HG02970 (cell line): ENCODE measurements at regions not wholly inside any gene's neighbourhood (a gene's known extent, or its start where the extent isn't known, plus 50 kb on each side); places are given as distances from the start of the nearest gene placed in this dataset.
"Not testable (repeated sequence)": the region's sequence is repeated elsewhere in the genome, so short reads cannot be mapped to it uniquely, and the experiment has no call there.

Experiments
- ATAC-seq: cut with Tn5 transposase; IDR thresholded peaks from one replicate; pipeline ENCODE4 v1.9.1; 2021; ENCODE audit warnings: mild to moderate bottlenecking, moderate library complexity, moderate number of reproducible peaks; ENCODE audit not compliant: unreplicated experiment, low FRiP score

DNA sequence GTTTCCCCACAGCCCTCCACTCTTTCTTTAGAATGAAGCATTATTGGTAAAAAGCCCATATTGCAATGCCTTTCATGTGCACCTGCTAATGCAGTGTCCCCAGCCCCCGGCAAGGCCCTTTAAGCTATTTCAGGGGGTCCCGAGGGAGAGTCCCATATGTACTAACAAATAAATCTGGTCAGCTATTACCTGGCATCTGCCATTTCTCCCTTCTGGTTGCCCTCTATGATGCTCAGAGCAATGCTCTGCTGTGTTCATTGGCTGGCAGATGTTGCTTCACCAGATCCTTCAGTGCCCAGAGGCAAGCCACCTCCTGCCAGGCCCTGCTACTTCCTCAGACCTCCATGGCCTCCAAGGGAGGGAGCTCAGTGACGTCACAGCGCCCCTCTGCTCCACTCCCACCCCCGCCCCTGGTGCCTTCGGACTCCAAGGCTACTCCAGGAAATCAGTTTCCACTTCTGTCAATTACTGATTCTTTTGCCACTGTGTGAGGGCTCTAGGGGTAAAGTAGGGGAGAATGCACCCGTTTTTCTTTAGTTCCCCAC lies 201.1 kb upstream of the GLRA1 start:
- ATAC-seq: no peak

DNA sequence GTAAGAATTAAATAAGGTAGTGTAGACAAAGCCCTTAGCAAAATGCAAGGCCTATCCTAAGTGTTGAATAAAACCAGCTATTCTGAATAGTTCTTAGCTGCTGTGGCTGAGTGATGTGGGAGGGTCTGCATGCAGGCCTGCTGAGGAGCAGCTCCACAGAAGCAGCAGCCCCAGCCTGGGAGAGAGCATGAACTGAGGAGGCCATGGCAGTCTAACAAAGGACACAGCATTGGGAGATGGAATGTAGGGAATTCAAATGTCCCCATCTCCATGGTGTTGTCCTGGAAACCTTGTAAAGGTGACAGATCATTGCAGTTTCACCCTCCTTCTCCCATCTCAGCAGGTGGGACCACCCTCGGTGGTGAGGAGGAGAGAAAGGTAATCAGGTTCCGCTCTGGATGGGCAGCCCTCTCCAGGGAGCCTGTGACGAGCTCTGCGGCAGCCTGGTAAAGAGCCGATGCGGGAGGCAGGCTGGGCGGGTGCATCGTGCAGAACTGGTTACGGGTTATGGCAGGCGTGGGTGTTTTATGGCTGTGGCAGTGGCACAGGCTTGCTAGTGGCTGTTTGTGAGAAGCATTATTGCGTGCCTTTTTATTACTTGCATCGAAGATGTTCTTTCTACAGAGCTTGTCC lies 199.9 kb upstream of the GLRA1 start:
- ATAC-seq: no peak

DNA sequence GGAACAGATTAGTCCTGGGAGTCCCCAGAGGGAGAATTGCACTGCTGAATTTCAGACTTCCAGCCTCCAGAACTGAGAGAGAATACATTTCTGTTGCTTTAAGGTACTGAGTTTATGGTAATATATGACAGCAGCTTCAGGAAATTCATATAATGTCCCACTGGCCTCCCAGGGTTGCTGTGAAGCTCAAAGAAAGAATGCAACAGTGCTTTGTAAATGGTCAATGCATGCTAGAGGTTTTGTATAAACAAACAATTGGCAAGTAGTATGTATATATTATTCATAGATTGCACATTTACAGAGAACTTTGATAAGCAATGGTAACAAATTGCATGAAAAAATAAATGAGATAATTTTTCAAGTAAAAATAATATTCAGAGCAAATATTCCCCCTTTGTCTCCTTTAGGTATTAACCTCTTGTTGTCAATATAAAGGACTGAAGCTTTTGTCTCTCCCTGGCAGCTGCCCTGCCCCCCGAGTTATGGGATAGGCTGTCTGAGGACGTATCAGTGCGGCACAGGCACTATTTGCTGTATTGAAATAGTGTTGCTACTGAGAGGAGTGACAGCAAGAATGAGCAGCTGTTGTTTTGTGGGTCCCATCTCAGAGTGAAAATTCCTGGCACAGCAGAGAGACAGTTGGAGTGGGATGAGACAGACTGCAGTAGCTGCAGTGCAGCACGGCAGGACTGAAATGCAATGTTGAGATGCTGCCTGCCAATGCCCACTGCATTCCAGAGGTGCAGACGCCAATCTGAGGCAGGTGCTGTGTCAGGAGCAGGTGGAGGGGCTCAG lies 194.2 kb upstream of the GLRA1 start:
- no peak for ATAC-seq

DNA sequence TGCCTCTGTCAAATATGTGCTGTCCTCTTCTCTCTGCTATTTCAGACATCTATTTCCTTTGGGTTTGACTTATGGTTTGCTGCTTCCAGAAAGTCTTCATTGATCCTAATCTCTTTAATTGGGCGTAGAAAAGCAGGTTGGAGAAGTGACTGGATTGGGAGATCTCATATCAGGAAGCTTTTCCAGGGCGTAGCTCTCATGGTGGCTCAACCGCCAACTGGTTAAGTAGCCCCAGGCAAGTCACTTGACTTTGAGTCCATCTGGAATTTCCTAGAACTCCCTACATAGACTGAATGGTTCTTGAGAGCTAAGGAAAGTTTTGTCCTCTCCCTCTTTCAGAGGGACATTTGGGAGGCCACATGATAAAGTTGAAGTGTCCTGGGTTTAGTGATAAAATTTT lies 192.3 kb upstream of the GLRA1 start:
- no peak for ATAC-seq

DNA sequence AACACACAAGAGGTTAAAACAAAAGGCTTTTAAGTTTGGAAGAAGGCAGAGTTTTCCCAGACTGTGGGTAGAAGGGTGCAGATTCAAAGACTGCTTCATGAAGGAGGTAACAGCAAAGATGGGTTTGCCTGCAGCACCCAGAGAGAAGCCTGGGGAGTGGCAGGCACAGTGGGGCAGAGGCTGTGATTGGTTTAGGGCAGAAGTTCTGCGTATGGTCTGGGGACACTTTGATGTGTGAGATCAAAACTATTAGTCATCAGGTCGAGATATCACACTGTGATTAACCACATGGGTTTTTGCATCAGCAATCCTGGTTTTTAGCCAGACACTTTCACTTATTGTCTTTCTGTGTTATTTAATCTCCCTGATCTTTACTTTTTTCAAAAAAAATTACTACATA lies 188.8 kb upstream of the GLRA1 start:
- no peak for ATAC-seq

DNA sequence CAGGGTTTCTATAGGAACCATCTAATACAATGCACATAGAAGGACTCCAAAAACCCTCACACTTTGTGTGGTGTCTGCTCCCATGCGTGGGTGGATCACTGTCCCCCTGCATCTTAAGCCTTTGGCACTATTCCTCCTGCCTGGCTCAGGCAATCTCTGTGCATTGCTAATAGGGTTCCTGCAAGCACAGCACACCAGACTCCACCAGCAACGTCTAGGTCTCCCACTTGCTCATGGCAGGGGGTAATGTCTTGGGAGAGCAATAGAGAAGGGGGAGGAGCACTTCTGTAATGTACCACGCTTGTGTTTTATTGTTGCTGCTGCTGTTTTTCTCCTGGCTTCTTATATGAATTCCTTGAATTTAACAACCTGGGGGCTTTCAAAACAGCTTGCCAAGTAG lies 182.6 kb upstream of the GLRA1 start:
- ATAC-seq: no peak

DNA sequence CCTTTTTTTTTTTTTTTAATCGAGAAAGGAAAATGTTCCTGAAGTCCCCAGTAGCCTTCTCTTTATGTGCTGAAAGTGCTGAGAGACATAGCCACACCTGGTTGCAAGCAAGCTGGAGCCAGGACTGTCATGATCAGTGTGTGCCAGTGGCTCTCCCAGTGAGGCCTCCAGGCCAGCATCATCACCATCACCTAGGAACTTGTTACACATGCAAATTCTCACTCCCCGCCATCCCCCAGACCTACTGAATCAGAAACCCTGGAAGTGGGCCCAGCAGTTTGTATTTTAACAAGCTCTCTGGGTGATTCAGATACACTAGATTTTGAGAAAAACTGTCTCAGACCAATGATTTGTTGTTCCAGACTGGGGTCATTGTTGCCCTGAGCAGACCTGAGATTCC lies 181.9 kb upstream of the GLRA1 start:
- no peak for ATAC-seq

DNA sequence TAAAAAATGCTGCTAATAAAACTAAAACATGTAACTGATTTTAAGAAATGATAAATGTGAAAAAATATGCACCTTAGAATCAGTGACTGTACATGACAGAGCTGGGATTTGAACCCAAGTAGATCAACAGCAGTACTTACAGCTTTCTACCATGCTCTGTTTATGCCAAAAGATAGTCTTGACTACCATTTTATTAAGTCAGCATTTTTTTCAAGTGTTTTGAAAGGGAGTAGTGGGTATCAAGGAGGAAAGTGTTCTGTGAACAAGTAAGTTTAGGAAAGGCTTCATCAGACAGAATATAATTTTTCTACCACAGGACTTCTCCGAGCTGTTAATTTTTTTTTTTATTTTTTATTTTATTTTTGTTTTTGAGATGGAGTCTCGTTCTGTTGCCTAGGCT lies 180.4 kb upstream of the GLRA1 start:
- ATAC-seq: no peak

DNA sequence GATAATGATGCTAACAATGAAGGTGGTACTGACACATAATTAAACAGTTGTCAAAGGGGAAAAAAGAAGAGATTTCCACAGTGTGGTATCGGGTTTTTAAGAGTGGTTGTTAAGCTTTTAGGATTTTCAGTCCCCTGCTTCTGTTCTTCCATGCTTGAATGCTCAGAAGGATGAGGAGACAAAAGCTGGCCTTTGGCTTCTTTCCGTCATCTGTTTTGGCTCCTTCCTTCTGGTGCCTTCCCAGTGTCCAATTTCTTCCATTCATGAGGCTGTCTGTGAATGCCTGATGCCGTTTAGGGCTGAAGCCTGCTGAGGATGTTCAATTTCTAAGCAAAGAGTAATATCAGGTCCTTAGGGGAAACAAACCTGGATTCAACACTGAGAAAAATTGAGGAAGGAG lies 179.6 kb upstream of the GLRA1 start:
- ATAC-seq: no peak

DNA sequence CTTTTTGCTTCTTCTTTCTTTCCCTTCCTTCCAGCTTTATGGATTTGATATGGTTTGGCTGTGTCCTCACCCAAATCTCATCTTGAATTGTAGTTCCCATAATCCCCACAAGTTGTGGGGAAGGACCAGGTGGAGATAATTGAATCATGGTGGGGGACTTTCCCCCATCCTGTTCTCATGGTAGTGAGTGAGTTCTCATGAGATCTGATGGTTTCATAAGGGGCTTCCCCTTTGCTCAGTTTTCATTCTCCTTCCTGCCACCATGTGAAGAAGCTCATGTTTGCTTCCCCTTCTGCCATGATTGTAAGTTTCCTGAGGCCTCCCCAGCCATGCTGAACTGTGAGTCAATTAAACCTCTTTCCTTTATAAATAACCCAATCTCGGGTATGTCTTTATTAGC lies 178.3 kb upstream of the GLRA1 start:
- not testable (repeated sequence) for ATAC-seq

DNA sequence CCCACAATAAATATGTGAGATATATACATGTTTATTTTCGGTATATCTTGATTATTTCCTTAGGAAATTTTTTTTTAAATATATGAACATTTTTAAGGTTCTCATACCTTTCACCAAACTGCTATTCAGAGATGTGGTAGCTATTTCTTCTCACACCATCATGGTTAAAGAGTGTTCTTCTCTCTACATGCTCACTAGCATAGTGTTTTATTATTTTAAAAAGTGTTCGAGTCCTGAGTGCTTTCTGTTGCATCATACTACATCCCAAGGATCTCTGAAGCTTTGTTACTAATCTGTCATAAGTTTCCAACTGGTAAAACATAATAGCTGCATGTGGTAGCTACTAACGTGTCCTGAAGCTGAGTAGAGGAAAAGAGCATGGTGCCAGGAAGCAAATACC lies 177.4 kb upstream of the GLRA1 start:
- no peak for ATAC-seq

DNA sequence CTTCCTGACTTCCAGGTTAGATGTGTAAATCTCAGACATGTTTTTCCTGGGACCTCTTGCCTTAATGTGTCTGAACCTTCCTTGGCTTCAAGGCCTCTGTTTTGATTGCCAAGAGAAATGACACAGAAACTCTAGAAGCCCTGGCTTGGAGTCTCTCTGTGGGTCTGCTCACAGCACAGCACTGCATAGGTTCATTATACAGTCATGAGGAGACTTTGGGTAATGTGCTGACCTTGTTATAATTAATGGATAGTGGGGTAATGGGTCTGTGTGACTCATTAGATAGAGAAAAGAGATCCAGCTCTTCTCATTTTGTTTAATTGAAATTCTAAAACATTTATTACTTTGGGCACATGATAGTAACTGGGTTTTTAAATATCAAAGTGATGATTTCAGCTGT lies 175.8 kb upstream of the GLRA1 start:
- no peak for ATAC-seq

DNA sequence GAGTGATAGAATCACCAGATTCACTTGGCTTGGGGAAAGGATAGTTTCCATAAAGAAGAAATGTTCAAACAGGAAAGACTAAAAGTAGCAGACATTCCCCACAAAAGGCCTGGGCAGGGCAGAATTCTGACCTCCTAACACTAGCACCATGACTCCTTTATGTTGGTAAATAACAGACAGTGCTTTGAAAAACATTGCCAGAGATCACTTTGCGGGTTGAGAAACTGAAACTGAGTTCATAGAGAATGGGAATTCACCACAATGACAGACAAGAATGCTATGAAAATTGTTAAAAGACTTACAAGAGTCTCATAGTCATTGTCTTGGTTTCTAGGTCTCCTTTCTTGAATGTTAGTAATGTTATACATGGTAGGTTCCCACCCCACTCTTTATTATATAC lies 172.5 kb upstream of the GLRA1 start:
- no peak for ATAC-seq

DNA sequence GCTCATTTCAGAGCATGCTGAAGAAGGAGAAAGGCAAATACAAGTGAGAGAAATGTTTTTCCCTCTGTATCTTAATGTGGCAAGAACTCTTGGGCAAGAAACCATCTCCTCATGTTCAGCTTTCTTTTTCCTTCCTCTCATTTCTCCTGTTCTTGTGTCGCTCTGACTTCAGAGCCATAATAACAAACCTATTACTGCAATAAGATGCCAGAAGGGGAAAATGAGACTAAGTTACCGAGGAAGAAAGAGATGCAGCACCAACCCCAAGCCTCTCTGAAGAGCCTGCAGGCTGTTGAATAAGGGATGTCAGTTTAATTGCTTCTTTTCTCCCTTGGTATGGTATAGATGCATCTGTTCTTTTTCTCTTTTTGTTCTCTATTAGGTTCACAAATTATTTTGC lies 170.1 kb upstream of the GLRA1 start:
- ATAC-seq: no peak

DNA sequence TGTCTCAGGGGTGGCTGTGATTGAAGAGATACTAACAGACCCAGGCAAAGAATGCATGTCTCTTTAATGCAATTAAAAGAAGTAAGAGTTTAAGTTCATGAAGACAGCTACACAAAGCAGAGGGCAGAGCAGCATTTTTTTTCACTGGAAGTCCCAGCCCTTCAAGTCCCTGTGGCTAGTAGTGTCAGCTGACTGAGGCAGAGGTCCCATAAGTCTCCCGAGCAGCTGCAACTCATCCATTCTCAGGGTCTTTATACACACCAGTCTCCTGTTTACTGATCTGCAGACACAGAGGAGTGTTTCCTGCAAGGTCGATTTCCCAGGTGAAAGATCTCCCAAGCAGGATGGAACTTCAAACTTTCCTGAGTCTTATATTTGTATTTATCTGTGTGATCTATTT lies 169.4 kb upstream of the GLRA1 start:
- ATAC-seq: no peak

DNA sequence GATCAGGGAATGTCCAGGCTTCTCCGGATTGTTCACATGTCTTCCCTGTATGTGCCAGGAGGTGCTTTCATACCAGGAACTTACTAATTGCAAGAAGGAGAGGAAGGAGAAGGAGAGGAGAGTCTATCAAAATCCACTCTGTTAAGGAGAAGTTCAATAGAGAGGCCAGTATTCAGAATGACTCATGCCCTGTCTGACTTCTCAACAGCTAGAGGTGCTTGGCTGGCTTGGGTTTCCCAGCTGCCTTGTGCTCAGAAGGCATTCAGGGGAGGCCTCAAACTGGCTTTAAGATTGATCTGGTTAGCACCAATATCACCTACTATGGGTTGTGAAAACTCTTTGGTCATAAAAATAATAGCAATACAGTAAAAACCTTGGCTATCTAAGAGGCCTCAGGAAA lies 167.9 kb upstream of the GLRA1 start:
- ATAC-seq: no peak

DNA sequence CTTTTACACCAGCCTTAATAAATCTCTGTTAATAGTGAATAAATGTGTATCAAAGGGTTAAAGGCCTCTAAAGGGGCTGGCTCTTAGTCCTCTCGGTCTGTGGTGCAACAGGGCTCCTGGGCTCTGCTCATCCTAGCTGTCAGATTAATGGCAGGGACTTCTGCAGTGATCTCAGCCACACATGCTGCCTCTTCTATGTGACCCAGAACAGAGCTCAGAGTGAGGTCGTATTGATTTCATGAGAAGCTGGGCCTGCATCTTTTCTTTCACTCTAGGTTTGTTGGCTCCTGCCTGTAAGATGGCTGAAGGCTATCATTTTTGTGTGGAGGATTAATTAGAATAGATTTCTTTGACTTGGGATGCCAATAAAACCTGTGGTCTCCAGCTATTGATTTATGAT lies 165.0 kb upstream of the GLRA1 start:
- ATAC-seq: no peak

DNA sequence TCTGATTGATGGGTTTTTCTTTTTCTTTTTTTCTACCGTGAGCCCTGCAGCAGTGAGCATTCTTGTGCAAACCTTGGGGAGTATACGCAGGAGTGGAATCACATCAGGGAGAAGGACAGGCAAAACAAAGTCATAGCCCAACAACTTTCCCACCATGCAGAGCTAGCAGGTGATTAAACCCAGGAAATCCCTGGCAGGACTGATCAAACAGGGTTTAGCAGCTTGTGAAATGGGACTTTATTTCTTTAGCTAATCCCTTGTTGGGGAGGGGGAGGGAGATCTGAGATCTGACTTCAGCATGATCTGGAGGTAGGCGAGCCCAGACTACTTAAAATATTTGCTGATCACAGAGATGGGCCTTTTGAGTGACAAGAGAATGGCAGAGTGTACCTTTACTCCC lies 162.0 kb upstream of the GLRA1 start:
- ATAC-seq: no peak

DNA sequence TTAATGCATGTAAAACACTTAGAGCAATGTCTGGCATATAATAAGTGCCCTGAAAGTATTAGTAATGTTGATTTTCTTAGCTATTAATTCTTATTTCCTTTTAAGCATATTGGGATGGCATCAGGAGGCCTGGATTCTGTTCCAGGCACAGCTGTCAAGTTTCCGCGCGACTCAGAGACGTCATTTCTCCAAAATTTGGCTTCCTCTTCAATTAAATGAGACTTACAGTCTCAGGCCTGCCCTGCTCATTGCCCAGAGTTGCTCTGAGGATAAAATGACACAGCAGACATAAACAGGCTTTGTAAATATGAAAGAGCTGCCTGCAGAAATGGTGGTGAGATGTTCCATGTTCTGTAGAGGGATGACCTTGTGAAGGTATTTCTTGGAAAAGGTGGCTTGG lies 159.8 kb upstream of the GLRA1 start:
- no peak for ATAC-seq

DNA sequence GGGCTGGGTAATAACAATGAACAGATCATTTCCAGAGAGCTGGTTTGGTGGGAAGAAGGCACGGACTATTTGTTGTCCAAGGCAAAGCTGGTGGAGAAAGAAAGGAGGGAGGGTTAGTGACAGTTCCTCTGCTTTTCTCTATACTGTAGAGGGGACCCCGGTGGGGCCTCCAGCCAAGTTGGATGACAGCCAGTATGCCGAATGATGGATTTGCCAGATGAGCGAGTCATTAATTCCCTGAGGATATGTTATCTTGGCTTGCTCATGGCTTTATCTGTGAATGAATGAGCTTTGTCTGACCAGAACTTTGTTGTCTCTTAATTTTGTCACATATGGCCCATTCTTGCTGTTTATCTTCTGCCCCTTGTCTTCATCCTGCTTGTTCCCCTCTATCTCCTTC lies 158.6 kb upstream of the GLRA1 start:
- ATAC-seq: no peak

DNA sequence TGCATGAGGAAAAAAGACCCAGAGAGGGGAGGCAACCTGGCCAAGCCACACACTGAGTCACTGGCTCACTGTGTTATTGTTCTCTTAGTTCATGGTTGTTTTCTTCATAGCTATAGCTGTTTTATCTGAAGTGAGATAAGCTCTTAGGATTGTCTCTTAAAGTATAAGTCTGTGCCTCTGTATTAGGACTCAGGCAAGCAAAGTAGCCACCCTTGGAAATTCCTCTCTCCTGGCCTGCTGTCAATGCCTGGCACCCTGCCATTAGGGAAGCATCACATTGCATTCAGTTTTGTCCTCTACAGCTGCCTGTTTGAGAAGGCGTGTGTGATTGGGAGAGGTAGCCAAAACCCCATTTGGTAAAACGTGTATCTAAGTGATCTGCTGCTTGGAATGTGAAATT lies 147.4 kb upstream of the GLRA1 start:
- ATAC-seq: no peak

DNA sequence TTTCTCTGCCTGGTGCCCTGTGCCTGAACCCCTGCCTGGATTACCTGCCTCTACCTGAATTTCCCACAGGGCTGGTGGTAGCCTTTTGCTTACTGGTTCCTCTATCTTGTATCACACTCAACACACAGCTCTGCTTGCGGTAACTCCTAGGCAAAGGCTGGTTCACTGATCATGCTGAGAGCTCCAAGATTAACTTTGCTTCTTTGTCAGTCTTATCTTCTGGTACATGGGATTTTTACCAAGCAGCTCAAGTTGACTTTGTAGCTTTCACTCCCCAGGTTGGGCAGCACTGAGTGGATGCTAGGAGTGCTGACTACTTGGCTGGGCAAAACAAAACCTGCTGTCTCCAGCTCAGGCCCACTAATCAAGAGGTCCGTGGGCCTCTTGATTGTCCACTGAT lies 145.9 kb upstream of the GLRA1 start:
- ATAC-seq: no peak
